OCI-LY7 (cell line): ENCODE measurements at regions not wholly inside any gene's neighbourhood (a gene's known extent, or its start where the extent isn't known, plus 50 kb on each side); places are given as distances from the start of the nearest gene placed in this dataset.

ENCODE experiments used
- CTCF ChIP-seq: fragments of 200-600 bp; sonication (generic); conservative IDR thresholded peaks from 2 replicates; pipeline ENCODE4 v1.5.1; 2014; ENCODE audit warnings: mild to moderate bottlenecking, antibody characterized with exemption, low read length, moderate library complexity, mixed read lengths
- EZH2phosphoT487 ChIP-seq: fragments of 200-600 bp; sonication (generic); IDR thresholded peaks from 2 replicates; pipeline ENCODE4 v1.6.1; 2018; ENCODE audit warnings: low read depth, borderline replicate concordance, mild to moderate bottlenecking, mixed run types, antibody characterized with exemption, low read length, moderate library complexity, mixed read lengths

GRCh38 chr5:145568581-145568980 lies 266.6 kb downstream of the PRELID2 start:
- TF ChIP-seq CTCF, result no peak
- no peak for TF ChIP-seq EZH2phosphoT487
